Suprapubic skin (tissue), 4 donors: ENCODE measurements at regions not wholly inside any gene's neighbourhood (a gene's known extent, or its start where the extent isn't known, plus 50 kb on each side); places are given as distances from the start of the nearest gene placed in this dataset.

Experiments used
- DNase-seq, 2 donors: peaks; one replicate each; pipeline ENCODE4 v3.0.0-alpha.2; 2019; ENCODE audit warnings: low spot score in 2 of 2
- H3K27ac ChIP-seq: fragments of 200-600 bp; sonication (generic); one replicate; pipeline ENCODE4 v1.5.1; 2019
- H3K27me3 ChIP-seq: fragments of 200-600 bp; sonication (generic); one replicate; pipeline ENCODE4 v1.5.1; 2019
- H3K36me3 ChIP-seq: fragments of 200-600 bp; sonication (generic); one replicate; pipeline ENCODE4 v1.5.1; 2019
- H3K4me1 ChIP-seq: fragments of 200-600 bp; sonication (generic); one replicate; pipeline ENCODE4 v1.5.1; 2019
- H3K4me3 ChIP-seq: fragments of 200-600 bp; sonication (generic); one replicate; pipeline ENCODE4 v1.5.1; 2019; ENCODE audit warnings: mild to moderate bottlenecking
- H3K9me3 ChIP-seq: fragments of 200-600 bp; sonication (generic); one replicate; pipeline ENCODE4 v1.5.1; 2019
- EP300 ChIP-seq: sonication (generic); formaldehyde crosslinking; IDR thresholded peaks from one replicate; pipeline ENCODE4 v1.6.1; 2017; ENCODE audit warnings: antibody characterized with exemption
- POLR2A ChIP-seq, 2 donors: fragments of 450-650 bp; IDR thresholded peaks; one replicate each; pipeline ENCODE4 v1.6.1; 2017; ENCODE audit warnings: antibody characterized with exemption in 2 of 2, mild to moderate bottlenecking in 2 of 2, moderate library complexity in 2 of 2
- POLR2AphosphoS5 ChIP-seq, 3 donors: sonication (generic); formaldehyde crosslinking; IDR thresholded peaks; one replicate each; pipeline ENCODE4 v1.6.1; 2017; ENCODE audit warnings: antibody characterized with exemption in 3 of 3
- WGBS: methylation state at CpG from one replicate; pipeline ENCODE4 v1.1.5; 2018; 5-methylcytosine and 5-hydroxymethylcytosine counted together
- TF ChIP-seq, protein P1 (sequence below), 2 donors: fragments of 200-600 bp in 1 of 2; fragments of 450-650 bp in 1 of 2; sonication (generic) in 1 of 2; IDR thresholded peaks; one replicate each; pipeline ENCODE4 v1.5.1; 2016 to 2019; ENCODE audit warnings: antibody characterized with exemption in 2 of 2, mild to moderate bottlenecking in 1 of 2, moderate library complexity in 1 of 2

DNA sequence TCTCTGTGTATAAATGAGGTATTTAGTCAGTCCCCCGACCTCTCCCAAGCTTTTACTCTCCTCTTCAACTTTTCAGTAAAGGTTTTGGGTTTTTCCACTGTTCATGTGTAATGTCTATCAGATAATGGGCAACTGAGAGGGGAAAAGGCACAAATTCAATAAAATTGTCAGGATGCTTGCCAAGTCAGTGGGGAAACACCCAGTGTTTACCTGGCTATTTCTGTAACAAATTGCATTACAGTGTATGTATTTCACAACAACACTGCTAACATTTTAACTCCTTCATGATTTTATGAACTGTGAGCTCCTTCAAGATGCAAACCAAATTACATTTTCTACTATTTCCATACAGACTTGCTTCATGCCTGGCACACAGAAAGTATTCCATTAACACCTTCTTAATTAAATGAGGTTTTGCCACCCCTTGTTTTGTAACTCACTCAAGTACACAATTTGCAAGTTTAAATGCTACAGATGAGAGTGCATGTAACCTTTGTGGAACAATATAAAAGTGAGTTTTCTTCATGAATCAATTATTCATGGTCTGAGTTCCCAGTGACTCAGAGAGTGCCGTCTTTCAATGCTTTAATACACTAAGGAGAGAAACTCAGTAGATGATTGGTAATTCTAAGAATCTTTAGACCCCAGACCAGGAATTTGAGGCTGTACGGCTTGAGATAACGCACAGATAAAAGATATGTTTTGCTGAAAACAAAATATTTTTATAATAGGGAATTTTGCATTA, 149.8 kb upstream of the TLL1 start:
- H3K36me3 ChIP-seq, result no peaks in the 10 kb centered on the region
- no peak overlapping the region for H3K4me3 ChIP-seq
- H3K27me3 ChIP-seq, result no peaks in the 10 kb centered on the region
- no peak for DNase-seq
- H3K4me1 ChIP-seq, result peaks cover 6% of the 10 kb centered on the region
- 68% methylated on average over 4 of the region's 4 CpGs for WGBS
- TF ChIP-seq, protein P1, sequence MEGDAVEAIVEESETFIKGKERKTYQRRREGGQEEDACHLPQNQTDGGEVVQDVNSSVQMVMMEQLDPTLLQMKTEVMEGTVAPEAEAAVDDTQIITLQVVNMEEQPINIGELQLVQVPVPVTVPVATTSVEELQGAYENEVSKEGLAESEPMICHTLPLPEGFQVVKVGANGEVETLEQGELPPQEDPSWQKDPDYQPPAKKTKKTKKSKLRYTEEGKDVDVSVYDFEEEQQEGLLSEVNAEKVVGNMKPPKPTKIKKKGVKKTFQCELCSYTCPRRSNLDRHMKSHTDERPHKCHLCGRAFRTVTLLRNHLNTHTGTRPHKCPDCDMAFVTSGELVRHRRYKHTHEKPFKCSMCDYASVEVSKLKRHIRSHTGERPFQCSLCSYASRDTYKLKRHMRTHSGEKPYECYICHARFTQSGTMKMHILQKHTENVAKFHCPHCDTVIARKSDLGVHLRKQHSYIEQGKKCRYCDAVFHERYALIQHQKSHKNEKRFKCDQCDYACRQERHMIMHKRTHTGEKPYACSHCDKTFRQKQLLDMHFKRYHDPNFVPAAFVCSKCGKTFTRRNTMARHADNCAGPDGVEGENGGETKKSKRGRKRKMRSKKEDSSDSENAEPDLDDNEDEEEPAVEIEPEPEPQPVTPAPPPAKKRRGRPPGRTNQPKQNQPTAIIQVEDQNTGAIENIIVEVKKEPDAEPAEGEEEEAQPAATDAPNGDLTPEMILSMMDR (IDR thresholded peaks at IDR 0.05), result no peak
- TF ChIP-seq EP300 (no peak), POLR2A (IDR thresholded peaks at IDR 0.05) (no peak), POLR2AphosphoS5 (IDR thresholded peaks at IDR 0.05) (no peak)
- H3K9me3 ChIP-seq, result no peaks in the 10 kb centered on the region
- H3K27ac ChIP-seq, result no peak overlapping the region

DNA sequence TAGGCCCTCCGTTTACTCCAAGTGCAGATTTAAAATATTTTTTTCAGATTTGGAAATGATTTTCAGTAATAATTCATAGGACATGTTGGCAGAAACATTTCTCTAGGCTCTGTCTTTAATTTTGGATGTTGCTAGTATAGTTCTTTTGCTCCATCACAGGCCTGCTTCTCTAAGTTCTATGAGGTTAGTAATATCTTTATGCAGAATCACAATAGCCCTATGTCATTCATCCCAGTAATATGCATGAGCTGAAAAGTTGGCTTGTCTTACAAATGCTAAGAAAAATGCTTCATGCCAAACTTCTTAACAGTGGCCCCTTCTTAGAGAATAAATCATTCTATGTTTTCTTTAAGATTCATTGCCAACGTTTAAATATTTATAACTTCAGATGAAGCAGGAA, 148.3 kb upstream of the TLL1 start:
- no peak overlapping the region for H3K4me3 ChIP-seq
- H3K9me3 ChIP-seq, result no peaks in the 10 kb centered on the region
- no peaks in the 10 kb centered on the region for H3K36me3 ChIP-seq
- no peaks in the 10 kb centered on the region for H3K27me3 ChIP-seq
- 37% methylated on average over 2 of the region's 2 CpGs for WGBS
- H3K4me1 ChIP-seq, result peaks cover 6% of the 10 kb centered on the region
- TF ChIP-seq, protein P1 (IDR thresholded peaks at IDR 0.05), result no peak
- TF ChIP-seq POLR2A (IDR thresholded peaks at IDR 0.05), result no peak
- no peak for TF ChIP-seq EP300
- no peak for TF ChIP-seq POLR2AphosphoS5 (IDR thresholded peaks at IDR 0.05)
- no peak for DNase-seq
- no peak overlapping the region for H3K27ac ChIP-seq

DNA sequence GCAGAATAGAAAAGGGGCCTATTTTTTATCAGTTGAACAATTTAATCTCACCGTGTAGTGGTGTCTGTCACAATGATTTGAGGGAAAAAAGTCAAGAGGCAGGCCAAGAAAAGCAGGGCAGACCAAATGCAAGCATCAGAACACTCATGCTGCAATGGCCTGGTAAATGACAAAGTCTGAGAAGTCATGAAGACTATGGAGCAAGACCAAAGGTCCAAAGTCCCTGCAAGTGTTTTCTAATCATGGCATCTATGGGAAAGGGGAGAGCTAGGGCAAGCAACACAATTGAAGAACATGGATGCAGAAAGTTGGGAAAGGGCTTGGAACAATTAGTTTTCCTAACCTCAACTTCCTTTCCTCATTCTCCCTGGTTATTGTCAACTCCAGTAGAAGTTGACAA, 147.7 kb upstream of the TLL1 start:
- Histone ChIP-seq H3K27ac (no peak overlapping the region), H3K27me3 (no peaks in the 10 kb centered on the region), H3K4me1 (peaks cover 6% of the 10 kb centered on the region), H3K9me3 (no peaks in the 10 kb centered on the region), H3K4me3 (no peak overlapping the region), H3K36me3 (no peaks in the 10 kb centered on the region)
- TF ChIP-seq POLR2A (IDR thresholded peaks at IDR 0.05) (no peak), EP300 (no peak), POLR2AphosphoS5 (IDR thresholded peaks at IDR 0.05) (no peak)
- TF ChIP-seq, protein P1 (IDR thresholded peaks at IDR 0.05), result no peak
- WGBS, result 50% methylated on average over 1 of the region's 1 CpG
- no peak for DNase-seq

DNA sequence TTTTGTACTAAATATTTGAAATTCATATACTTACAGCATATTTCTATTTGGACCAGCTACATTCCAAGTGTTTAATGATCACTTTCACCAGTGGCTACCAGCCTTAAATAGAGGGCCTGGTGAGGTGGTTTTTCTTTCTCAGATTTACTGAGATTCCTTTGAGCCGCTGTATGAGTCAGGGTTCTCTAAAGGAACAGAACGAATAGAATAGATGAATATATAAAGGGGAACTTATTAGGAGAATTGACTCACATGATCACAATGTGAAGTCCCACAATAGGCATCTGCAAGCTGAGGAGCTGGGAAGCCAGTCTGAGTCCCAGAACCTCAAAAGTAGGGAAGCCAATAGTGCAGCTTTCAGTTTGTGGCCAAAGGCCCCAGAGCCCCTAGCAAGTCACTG, 146.2 kb upstream of the TLL1 start:
- H3K36me3 ChIP-seq, result no peaks in the 10 kb centered on the region
- no peaks in the 10 kb centered on the region for H3K27me3 ChIP-seq
- no peaks in the 10 kb centered on the region for H3K9me3 ChIP-seq
- H3K4me3 ChIP-seq, result no peak overlapping the region
- peaks cover 6% of the 10 kb centered on the region for H3K4me1 ChIP-seq
- DNase-seq, result no peak
- no peak overlapping the region for H3K27ac ChIP-seq
- 87% methylated on average over 2 of the region's 2 CpGs for WGBS
- TF ChIP-seq POLR2AphosphoS5 (IDR thresholded peaks at IDR 0.05) (no peak), POLR2A (IDR thresholded peaks at IDR 0.05) (no peak), EP300 (no peak)
- TF ChIP-seq, protein P1 (IDR thresholded peaks at IDR 0.05), result no peak

DNA sequence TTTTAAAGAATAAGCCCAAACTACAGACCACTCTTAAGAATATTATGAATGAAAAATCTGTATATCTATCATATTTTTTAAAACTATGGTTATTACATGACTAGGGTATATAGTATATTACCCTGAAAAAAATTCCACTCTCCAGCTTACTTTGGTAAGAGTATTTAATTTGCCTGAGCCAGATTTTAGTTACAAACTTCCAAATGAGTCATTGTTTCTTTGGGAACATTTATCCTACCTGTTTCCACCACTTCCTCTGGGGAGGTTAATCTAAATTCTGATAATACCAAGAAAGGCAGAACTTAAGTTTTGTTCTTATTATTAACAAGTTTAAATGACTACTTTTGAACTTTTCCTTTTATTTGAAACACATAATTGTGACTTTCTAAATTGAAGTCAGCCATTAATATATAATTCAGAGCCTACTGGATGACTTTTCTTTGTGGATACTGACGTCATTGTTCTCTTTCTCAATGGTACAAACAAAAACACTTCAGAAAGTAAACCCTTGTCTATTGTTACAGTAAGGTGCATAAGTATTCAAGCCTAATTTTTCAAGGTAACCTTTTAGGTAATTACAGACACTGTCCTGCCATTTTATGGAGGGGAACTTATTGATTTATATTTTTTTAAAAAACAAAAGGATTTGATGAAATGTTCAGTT, 135.6 kb upstream of the TLL1 start:
- no peak for DNase-seq
- H3K36me3 ChIP-seq, result no peaks in the 10 kb centered on the region
- no peak overlapping the region for H3K4me3 ChIP-seq
- no peaks in the 10 kb centered on the region for H3K9me3 ChIP-seq
- H3K27me3 ChIP-seq, result no peaks in the 10 kb centered on the region
- 72% methylated on average over 1 of the region's 1 CpG for WGBS
- TF ChIP-seq EP300, result no peak
- H3K4me1 ChIP-seq, result no peaks in the 10 kb centered on the region
- H3K27ac ChIP-seq, result no peak overlapping the region
